Inferior parietal cortex (tissue), 1 donor: ENCODE measurements at regions not wholly inside any gene's neighbourhood (a gene's known extent, or its start where the extent isn't known, plus 50 kb on each side); places are given as distances from the start of the nearest gene placed in this dataset.

Source experiments
- DNase-seq: peaks from one replicate; pipeline ENCODE4 v3.0.0-alpha.2; 2016; ENCODE audit errors: extremely low spot score

- DNase-seq = no peak
These were observed 183.4 kb downstream of the KLF13 start for GRCh38 chr15:31510057-31510456.

GRCh38 chr15:31511707-31512310, 185.2 kb downstream of the KLF13 start:
- DNase-seq = no peak

- no peak for DNase-seq
These were observed 186.5 kb downstream of the KLF13 start for GRCh38 chr15:31513178-31513577.

GRCh38 chr15:31516440-31516839, 189.8 kb downstream of the KLF13 start:
- no peak for DNase-seq

GRCh38 chr15:31516874-31517273, 190.2 kb downstream of the KLF13 start:
- no peak for DNase-seq

- DNase-seq = no peak
These were observed 191.1 kb downstream of the KLF13 start for GRCh38 chr15:31517711-31518110.

GRCh38 chr15:31522028-31522427, 195.4 kb downstream of the KLF13 start:
- no peak for DNase-seq

- DNase-seq = no peak
These were observed 196.5 kb downstream of the KLF13 start for GRCh38 chr15:31523027-31523654.

- no peak for DNase-seq
These were observed 197.0 kb downstream of the KLF13 start for GRCh38 chr15:31523655-31524049.

GRCh38 chr15:31525185-31525695, 198.6 kb downstream of the KLF13 start:
- no peak for DNase-seq

GRCh38 chr15:31525988-31526665, 199.5 kb downstream of the KLF13 start:
- no peak for DNase-seq

- no peak for DNase-seq
These were observed 200.5 kb downstream of the KLF13 start for GRCh38 chr15:31526916-31527690.

- DNase-seq = peak; percentile 26
These were observed 202.2 kb downstream of the KLF13 start for GRCh38 chr15:31528846-31529245.

- no peak for DNase-seq
These were observed 211.3 kb downstream of the KLF13 start for GRCh38 chr15:31537770-31538592.

- no peak for DNase-seq
These were observed 214.0 kb downstream of the KLF13 start for GRCh38 chr15:31540633-31541032.

GRCh38 chr15:31544361-31544760, 217.7 kb downstream of the KLF13 start:
- no peak for DNase-seq

GRCh38 chr15:31545257-31545656, 218.6 kb downstream of the KLF13 start:
- DNase-seq = no peak

GRCh38 chr15:31550211-31550977, 223.8 kb downstream of the KLF13 start:
- DNase-seq = peak; percentile 27

GRCh38 chr15:31551323-31551722, 224.7 kb downstream of the KLF13 start:
- no peak for DNase-seq

GRCh38 chr15:31552482-31553099, 226.0 kb downstream of the KLF13 start:
- DNase-seq = no peak
